HG03103 (cell line): ENCODE measurements at regions not wholly inside any gene's neighbourhood (a gene's known extent, or its start where the extent isn't known, plus 50 kb on each side); places are given as distances from the start of the nearest gene placed in this dataset.
"Not testable (repeated sequence)": the region's sequence is repeated elsewhere in the genome, so short reads cannot be mapped to it uniquely, and the experiment has no call there.

Experiments used
- ATAC-seq: cut with Tn5 transposase; IDR thresholded peaks from one replicate; pipeline ENCODE4 v1.9.1; 2021; ENCODE audit warnings: low read depth; ENCODE audit not compliant: unreplicated experiment

- ATAC-seq: no peak
These were observed 128.5 kb upstream of the LMNTD1 start for GRCh38 chr12:25681580-25681979.

GRCh38 chr12:25682421-25682820 is 129.3 kb upstream of the LMNTD1 start:
- ATAC-seq: no peak

GRCh38 chr12:25684070-25684469 is 131.0 kb upstream of the LMNTD1 start:
- ATAC-seq: no peak

GRCh38 chr12:25686351-25686750 is 133.3 kb upstream of the LMNTD1 start:
- no peak for ATAC-seq

- no peak for ATAC-seq
These were observed 134.1 kb upstream of the LMNTD1 start for GRCh38 chr12:25687226-25687625.

- not testable (repeated sequence) for ATAC-seq
These were observed 135.8 kb upstream of the LMNTD1 start for GRCh38 chr12:25688851-25689250.

GRCh38 chr12:25689996-25690501 is 137.0 kb upstream of the LMNTD1 start:
- no peak for ATAC-seq

GRCh38 chr12:25690996-25691864 is 138.1 kb upstream of the LMNTD1 start:
- no peak for ATAC-seq

- ATAC-seq: no peak
These were observed 138.7 kb upstream of the LMNTD1 start for GRCh38 chr12:25691865-25692114.

- ATAC-seq: no peak
These were observed 139.3 kb upstream of the LMNTD1 start for GRCh38 chr12:25692115-25693035.

GRCh38 chr12:25694072-25694471 is 141.0 kb upstream of the LMNTD1 start:
- no peak for ATAC-seq

GRCh38 chr12:25695574-25695973 is 142.5 kb upstream of the LMNTD1 start:
- no peak for ATAC-seq

GRCh38 chr12:25698772-25699171 is 145.7 kb upstream of the LMNTD1 start:
- no peak for ATAC-seq

- ATAC-seq: no peak
These were observed 146.4 kb upstream of the LMNTD1 start for GRCh38 chr12:25699454-25699853.

- no peak for ATAC-seq
These were observed 148.2 kb upstream of the LMNTD1 start for GRCh38 chr12:25701290-25701689.

GRCh38 chr12:25702553-25702952 is 149.5 kb upstream of the LMNTD1 start:
- ATAC-seq: no peak

GRCh38 chr12:25705261-25705660 is 152.2 kb upstream of the LMNTD1 start:
- ATAC-seq: no peak

- ATAC-seq: not testable (repeated sequence)
These were observed 153.6 kb upstream of the LMNTD1 start for GRCh38 chr12:25706646-25707045.

- ATAC-seq: no peak
These were observed 154.0 kb upstream of the LMNTD1 start for GRCh38 chr12:25707056-25707455.

GRCh38 chr12:25708661-25709060 is 155.6 kb upstream of the LMNTD1 start:
- ATAC-seq: no peak

GRCh38 chr12:25710128-25710527 is 157.0 kb upstream of the LMNTD1 start:
- ATAC-seq: no peak
